ENCODE measurements at regions not wholly inside any gene's neighbourhood (a gene's known extent, or its start where the extent isn't known, plus 50 kb on each side); places are given as distances from the start of the nearest gene placed in this dataset.

DNA sequence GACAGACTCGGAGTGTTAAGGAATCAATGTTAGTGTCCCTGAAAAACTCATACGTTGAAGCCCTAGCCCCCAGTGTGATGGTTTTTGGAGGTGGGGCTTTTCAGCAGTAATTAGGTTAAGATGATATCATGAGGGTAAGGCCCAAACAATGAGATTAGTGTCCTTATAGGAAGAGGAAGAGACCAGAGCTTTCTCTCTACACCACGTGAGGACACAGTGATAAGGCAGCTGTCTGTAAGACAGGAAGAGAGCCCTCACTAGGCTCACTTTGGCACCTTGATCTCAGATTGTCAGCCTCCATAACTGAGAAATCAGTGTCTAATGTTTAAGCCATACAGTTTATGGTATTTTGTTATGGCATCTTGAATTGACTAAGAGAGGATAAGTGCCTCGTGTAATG is 403.2 kb downstream of the NPIPA7 start:
- DNase-seq (ENCODE audit: low read depth in 2 of 2), result no peak

GRCh38 chr16:16788004-16788403 is 409.1 kb downstream of the NPIPA7 start:
- no peak for DNase-seq (ENCODE audit: low read depth in 2 of 2)

- DNase-seq (ENCODE audit: low read depth in 2 of 2), result no peak
Measured at GRCh38 chr16:16790597-16790996, 411.7 kb downstream of the NPIPA7 start.

GRCh38 chr16:16791051-16791450 is 412.1 kb downstream of the NPIPA7 start:
- DNase-seq (ENCODE audit: low read depth in 2 of 2), result no peak

DNA sequence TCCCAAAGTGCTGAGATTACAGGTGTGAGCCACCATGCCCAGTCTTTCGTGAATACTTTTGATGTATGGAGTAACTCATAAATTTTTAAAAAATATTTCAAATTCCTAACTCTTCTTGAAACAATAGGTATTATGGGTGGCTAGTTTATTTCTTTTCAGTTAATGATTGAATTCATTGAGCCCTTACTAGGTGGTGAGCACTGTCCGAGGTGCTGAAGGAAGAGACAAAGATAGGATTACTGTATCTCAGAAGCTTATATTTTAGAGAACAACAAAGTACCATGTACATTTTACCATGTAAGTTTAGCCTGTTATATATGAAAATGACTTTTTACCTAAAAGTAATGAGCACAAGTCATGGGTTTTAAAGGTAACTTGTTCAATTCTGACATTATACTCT is 418.3 kb downstream of the NPIPA7 start:
- no peak for DNase-seq (ENCODE audit: low read depth in 2 of 2)

- no peak for DNase-seq (ENCODE audit: low read depth in 2 of 2)
Measured at GRCh38 chr16:16798504-16798903, 419.6 kb downstream of the NPIPA7 start.

DNA sequence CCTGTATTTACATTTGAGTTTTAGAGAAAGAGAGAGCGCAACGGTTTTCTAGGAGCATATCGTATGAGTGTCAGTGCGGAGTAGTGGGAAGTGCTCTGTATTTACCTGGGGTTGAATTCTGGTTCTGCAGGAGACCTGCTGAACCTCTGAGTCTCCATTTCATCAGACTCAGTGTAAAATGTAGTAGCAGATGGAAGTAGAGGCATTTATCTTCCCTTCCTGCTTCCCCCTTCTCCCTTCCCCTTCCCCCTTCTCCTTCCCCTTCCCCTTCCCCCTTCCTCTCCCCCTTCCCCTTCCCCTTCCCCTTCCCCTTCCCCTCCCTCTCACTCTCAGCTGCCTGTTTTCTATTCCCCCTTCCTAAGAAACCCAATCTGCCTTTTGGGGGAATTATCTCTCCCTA is 426.9 kb downstream of the NPIPA7 start:
- no peak for DNase-seq (ENCODE audit: low read depth in 2 of 2)

- DNase-seq (ENCODE audit: low read depth in 2 of 2), result no peak
Measured at GRCh38 chr16:16815641-16816040, 436.7 kb downstream of the NPIPA7 start.

DNA sequence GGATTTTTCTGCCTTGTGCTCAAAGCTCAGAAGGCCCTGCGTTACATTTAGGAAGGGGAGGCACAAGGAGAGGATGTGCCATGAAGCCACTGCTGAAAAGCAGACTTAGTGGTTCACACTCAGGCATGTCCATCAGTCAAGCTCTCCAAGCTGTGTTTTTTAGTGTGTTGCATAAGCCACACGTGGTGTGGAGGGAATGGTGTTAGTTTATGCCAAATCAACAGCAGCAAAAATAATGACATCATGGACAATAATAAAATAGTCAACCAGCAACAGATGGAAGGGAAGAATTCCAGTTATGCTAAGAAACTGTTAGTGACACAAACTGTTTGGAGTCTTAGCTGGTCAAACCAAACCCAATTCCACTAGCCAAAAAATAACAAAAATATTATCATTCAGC is 438.3 kb downstream of the NPIPA7 start:
- no peak for DNase-seq (ENCODE audit: low read depth in 2 of 2)

GRCh38 chr16:16821261-16821660 is 442.3 kb downstream of the NPIPA7 start:
- no peak for DNase-seq (ENCODE audit: low read depth in 2 of 2)

- DNase-seq (ENCODE audit: low read depth in 2 of 2), result no peak
Measured at GRCh38 chr16:16828913-16829398, 450.0 kb downstream of the NPIPA7 start.

GRCh38 chr16:16830401-16830800 is 451.5 kb downstream of the NPIPA7 start:
- no peak for DNase-seq (ENCODE audit: low read depth in 2 of 2)

GRCh38 chr16:16830973-16831372 is 452.0 kb downstream of the NPIPA7 start:
- no peak for DNase-seq (ENCODE audit: low read depth in 2 of 2)

GRCh38 chr16:16833165-16833564 is 454.2 kb downstream of the NPIPA7 start:
- DNase-seq (ENCODE audit: low read depth in 2 of 2), result no peak

GRCh38 chr16:16850274-16850673 is 471.3 kb downstream of the NPIPA7 start:
- no peak for DNase-seq (ENCODE audit: low read depth in 2 of 2)

GRCh38 chr16:16857012-16857411 is 478.1 kb downstream of the NPIPA7 start:
- no peak for DNase-seq (ENCODE audit: low read depth in 2 of 2)

GRCh38 chr16:16857603-16858283 is 478.8 kb downstream of the NPIPA7 start:
- DNase-seq (ENCODE audit: low read depth in 2 of 2), result no peak

- peak; percentile 37 to 38 for DNase-seq (ENCODE audit: low read depth in 2 of 2)
Measured at GRCh38 chr16:16861546-16861945, 482.6 kb downstream of the NPIPA7 start.

- no peak for DNase-seq (ENCODE audit: low read depth in 2 of 2)
Measured at GRCh38 chr16:16863672-16864071, 484.7 kb downstream of the NPIPA7 start.

GRCh38 chr16:16864536-16864935 is 485.6 kb downstream of the NPIPA7 start:
- DNase-seq (ENCODE audit: low read depth in 2 of 2), result no peak

GRCh38 chr16:16865374-16865773 is 486.4 kb downstream of the NPIPA7 start:
- no peak for DNase-seq (ENCODE audit: low read depth in 2 of 2)

GRCh38 chr16:16867973-16868372 is 489.0 kb downstream of the NPIPA7 start:
- DNase-seq (ENCODE audit: low read depth in 2 of 2), result no peak

DNA sequence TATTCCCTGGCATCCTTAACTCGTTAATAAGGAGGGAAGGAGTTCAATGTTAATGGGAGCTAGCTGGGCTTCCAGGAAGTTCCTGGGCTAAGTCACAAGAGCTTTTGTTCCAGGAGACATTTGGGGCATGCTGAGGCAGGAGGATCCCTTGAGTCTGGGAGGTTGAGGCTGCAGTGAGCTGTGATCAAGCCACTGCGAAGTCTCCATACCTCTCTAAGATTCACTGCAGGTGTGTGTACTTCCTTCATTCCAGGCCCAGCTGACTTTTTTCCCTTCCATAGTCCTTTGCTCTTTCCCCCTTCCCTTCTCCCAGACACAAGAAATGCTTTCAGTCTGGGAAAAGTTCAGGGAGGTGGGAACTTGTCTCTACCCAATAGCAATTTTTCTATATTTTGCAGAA is 489.8 kb downstream of the NPIPA7 start:
- no peak for DNase-seq (ENCODE audit: low read depth in 2 of 2)

- no peak for DNase-seq (ENCODE audit: low read depth in 2 of 2)
Measured at GRCh38 chr16:16869746-16870145, 490.8 kb downstream of the NPIPA7 start.
